HG03196 (cell line): ENCODE measurements at regions not wholly inside any gene's neighbourhood (a gene's known extent, or its start where the extent isn't known, plus 50 kb on each side); places are given as distances from the start of the nearest gene placed in this dataset.

Source experiments
- ATAC-seq: cut with Tn5 transposase; IDR thresholded peaks from one replicate; pipeline ENCODE4 v1.9.1; 2021; ENCODE audit not compliant: unreplicated experiment

DNA sequence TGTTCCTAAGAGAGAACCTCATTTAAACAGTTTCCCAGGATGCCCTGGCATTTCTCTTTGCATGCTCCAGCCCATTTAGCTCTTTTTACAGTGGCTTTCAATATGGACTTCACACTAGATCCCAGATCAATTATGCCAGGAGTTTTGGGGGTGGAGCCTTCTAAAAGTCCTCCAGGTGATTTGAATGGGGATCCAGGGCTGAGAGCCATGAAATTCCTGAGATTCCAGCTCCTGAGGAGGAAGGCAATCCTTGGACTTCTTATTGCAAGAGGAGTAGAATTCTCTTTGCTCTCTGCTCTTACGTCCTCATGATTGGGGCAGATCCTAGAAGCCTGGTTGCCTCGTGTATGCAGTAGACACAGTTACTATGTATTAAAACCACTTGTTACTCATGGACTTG lies 184.2 kb downstream of the DHX35 start:
- no peak for ATAC-seq

DNA sequence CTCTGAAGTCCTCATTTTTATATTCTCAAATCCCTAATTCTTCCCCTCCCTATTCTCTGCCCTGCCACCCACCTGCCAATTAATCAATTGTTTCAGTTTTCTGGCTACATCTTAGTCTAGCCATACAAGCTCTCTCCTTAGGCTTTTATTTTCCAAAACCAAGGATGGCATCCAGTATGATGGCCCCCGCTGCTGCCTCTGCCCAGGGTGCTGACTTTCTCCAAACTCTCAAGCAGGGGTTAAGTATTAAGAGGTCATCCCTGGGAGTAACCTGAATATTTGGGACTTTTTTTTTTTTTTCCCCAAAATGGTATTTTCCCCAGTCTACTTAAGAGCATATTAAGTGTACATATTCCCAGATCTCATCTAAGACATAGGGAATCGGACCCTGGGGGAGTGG lies 183.8 kb downstream of the DHX35 start:
- ATAC-seq: no peak

DNA sequence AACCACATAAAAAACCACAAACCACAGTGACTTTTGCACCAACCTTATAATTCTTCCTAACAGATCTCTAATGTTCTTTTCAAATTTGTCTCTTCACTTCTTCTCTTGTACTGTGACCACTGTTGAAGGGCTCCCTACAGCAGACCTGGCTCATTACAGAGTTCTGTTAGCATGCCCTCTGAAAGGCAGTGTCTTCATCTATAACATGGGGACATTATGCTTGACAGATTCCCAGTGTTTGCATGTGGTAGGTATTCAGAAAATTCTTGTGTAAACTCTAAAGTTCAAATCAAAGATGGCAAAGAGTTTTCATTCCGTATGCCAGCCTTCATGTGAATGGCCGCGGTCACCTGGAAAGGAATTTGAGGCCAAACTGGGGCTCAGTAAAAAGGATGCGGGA lies 182.6 kb downstream of the DHX35 start:
- no peak for ATAC-seq

DNA sequence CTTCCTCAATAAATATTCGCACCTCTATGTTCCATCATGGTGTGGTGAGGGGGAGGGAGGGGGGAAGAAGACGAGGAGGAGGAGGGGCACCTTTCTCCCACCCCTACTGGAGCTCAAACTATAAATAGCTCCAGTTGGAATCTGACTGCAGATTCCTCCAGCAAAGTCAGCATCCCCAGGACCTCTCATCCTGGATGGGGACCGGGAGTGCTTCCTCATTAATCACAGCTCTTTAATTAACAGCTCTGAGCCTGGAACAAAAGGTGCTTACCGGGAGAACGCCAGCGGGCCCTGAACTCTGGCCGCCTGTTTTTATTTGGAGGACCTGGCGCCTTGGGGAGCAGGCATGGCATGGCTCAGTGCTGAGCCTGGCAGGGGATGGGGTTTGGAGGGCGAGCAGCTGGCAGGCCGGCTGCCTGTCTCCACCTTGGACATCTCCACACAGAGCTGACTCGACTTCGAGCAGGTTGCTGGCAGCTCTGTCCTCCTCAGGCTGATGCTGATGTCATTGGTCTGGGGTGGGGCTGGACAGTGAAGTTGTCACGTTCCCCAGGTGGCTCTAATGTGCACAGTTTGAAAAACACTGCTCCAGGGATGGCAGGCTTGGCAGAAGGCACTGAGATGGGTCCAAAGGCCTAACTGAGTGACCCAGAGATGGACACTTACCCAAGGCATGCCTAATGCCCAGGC lies 180.4 kb downstream of the DHX35 start:
- ATAC-seq: no peak

DNA sequence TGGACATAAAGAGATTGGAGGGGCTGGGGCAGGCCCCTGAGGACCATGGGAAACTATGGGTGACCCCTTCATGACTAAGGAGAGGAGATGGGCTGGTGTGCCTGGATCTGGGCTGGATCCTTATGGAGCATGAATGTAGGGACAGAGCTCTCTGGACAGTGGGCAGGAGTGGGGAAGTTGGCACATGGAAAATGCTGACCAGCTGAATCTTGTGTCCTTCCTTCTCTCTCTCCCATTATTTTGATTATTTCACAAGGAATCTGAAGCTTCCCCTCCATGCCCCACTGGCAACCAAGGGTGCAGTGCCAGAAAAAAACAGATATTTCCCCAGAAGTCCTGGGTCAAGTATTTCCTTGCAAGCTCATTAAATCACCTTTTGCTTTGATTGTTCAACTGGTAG lies 175.2 kb downstream of the DHX35 start:
- ATAC-seq: no peak

DNA sequence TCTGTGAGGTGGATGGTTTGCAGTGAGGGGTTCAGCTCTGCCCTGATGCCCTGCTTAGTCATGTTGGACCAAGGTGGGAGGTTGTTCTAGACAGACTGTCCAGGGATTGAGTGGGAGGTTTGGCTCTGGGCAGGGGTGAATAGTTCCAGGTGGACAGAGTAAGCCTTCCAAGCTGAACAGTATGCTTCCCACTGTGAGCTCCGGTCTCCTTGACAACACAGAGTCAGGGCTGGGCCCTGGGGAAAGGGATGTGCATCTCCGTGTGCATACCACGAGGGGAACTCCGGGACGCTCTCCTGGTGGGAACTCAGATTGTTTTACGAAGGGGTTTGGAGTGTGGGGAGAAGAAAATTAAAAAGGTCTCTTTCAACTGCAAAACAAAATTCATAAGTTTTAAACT lies 174.7 kb downstream of the DHX35 start:
- ATAC-seq: no peak

DNA sequence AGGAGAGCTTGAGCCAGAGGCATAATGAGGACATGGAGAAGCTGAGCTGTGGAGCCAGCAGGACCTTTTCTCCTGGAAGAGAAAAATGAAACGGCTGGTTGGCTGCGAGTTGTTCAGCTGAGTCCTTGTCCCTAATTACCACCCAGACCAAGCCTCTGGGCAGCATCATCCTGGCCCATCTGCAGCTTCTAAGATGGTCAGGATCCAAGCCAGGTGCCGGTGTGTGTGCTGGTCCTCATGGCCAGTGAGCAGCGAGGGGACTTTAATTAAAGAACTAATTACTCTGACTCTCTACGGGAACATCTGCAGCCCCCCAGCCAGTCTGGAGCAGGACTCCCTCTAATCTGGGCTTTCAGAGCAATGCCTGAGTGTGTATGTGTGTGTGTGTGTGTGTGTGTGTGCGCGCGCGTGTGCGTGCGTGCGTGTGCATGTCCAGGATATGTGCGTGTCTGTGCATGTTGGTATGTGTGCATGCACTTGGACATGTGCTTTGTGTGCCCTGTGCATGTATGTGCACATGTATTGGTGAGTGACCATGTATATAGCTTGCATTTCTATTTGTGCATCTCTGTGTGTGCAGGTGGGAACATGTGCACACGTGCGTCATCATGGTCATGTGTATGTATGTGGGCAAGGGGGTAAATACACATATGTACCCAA lies 173.9 kb downstream of the DHX35 start:
- ATAC-seq: no peak

DNA sequence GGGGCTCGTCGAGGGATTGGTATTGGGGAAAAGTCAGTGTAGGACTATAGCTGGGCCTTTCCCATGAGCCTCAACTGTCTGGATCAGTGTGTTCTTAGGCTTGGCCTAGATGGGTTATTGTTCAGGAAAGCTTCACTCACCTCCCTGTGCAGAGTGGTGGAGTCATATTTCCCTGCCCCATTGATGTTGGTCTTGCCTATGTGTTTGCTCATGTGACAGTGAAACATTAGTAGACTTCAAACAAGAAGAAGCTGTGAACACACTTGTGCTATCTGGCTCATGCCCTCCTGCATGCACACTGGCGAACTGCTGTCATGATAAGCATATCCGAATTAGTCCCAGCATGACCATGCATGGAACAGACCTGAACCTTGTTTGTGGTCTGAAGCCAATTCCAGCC lies 171.1 kb downstream of the DHX35 start:
- ATAC-seq: no peak

DNA sequence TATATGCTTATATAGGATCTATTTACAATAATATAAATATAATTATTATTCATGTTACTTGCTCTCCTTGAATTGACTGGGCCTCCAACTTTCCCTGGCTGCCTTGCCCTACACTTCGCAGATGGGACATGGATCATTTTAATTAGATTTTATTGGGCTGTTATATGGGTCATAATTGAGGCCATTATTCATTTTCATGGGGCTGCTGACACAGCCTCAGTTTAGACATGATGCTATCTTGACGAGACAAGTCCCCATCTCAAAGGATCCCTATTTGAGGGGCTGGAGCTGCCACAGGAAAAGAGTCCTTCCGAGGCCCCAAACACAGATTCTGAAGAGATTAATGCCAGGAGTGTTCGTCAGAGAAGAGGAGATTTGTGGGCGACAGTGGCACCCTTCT lies 170.4 kb downstream of the DHX35 start:
- ATAC-seq: no peak

DNA sequence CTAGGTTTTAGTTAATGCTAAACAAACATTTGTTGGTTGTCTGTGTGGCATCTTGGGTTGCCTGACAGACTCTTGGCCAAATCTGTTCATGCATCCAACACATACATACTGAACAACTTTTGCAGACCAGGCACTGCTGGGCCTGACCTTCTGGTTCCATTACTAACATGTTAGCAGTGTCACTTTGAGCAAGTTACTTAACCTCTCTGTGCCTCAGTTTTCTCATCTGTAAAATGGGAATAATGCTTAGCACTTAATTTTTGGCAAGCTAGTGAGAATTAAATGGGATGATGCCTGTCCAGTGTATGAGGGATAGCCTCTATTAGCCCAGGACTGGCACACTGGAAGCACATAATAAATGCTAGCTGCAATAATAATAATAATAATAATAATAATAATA lies 169.9 kb downstream of the DHX35 start:
- no peak for ATAC-seq

DNA sequence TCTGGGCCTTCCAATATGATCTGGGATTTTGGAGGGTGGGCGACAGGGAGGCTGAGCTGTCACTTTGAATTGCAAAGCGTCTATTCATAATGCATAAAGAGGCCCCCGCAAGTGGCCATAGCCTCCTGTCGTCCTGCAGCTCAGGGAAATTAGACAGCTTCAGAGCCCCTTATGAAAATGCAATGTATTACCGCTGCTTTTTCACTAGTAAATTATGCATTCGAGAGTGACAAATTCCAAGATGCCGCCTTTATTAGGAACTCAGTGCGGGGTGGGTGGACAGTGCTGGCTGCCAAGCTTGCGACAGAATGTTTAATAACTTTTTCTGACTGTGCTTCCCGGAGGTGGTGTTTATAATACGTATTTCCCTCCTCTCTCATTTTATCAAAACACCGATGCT lies 168.5 kb downstream of the DHX35 start:
- no peak for ATAC-seq

DNA sequence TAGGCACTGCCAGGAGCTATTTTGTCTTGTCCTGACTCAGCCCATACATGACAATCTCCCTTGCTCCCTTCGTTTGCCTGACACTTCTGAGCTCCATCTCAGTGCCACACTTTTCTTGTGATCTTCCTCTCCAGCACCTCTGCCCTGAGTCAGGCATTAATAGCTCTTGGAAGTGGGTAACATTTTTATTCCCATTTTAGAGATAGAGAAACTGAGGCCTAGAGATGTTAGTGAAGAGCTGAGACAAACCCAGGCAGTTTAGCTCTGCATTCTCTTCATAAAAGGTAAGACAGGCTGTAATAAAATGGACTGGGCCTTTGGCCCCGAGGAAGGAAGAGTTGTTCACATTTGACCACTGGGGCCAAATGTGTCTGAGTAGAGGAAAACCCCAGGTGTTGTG lies 167.4 kb downstream of the DHX35 start:
- no peak for ATAC-seq

DNA sequence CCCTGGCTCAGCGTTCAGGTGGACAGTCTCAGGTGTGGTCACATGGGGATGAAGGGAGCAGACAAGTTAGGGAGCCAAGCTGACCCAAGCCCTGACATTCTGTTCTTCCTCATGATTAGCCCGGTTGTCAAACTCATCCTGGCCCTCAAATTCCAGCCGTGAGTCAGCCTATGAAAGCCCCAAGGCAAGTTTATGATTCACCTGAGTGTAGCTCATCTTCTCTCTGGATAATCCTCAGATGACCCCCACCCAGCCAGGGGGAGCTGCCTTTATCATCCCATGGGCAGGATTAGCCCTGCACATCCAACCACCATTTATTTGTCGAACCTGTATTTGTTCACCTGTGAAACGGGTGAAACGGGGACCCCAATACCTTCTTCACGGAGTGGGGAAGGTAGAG lies 161.9 kb downstream of the DHX35 start:
- no peak for ATAC-seq

DNA sequence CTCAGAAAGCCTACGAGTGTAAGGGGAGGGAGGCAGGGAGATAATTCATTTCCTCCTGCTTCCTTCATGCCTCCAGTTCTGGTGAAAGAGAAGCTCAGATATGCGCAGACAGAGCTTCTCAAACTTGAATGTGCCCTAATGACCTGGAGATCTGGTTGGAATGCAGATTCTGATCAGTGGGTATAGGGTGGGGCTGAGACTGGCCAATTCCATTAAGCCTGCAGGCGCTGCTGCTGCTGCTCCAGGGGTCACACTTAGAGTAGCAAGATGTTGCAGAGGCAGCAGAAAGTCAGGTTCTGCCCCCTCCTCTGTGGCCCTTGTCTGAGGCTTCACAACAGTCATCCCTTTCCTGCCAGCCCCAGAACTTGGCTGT lies 161.0 kb downstream of the DHX35 start:
- ATAC-seq: no peak

DNA sequence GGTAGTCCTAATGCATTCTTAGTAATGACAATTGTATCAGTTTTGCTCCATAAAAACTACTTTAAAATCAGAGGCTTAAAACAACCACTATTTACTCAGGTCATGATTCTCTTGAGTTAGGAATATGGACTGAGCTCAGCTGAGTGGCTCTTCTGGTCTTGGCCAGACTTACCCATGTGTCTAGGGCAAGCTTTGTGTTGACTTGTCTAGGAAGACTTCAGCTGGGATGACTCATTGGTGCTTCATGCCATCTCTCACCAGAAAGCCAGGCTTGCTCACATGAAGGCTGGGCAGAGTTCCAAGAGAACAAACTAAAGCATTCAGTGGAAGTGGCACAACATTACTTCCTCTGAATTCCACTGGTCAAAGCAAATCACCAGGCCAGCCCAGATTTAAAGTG lies 155.3 kb downstream of the DHX35 start:
- no peak for ATAC-seq

DNA sequence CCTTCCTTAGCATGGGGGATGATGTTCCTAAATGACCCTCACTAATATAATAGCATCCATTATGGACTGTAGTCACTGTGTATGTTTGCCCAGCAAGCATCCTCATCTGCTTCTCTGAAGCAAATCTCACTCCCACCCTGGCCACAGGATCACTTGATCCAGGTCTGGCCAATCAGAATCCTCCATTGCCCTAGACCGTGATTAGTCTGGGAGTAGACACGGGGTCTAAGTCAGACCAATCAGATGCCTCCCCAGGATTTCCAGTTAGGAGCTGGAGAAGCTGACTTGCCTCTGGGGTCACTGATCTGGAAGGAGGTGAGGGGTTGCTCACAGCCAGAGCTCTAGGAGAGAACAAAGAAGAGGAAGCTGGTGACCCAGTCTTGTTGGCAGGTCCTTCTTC lies 153.9 kb downstream of the DHX35 start:
- no peak for ATAC-seq

DNA sequence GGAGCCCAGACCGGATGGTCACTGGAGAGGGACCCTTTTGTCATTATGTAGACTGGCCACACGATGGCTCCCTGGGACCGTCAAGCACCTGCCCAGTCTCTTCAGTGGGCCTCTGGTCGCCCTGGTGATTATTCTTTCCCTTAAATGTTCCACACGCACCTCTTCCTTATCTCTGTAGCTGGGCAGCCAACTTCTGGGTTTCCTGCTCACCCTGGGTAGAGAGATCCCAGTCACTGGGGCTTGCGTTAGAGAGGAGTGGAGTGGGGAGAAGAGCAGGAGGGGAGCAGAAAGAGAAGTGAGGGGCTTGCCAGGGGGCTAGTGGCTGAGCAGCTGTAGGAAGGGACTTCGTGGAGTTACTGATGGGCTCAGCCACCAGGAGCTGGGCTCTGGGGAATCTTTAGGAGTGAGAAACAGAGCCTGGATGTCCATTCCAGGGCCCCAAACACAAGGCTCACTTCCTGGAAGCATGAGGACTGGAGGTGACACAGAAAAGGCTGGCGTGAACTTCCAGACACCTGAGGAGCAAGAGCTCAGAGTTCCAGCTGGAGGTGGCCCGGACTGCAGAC lies 150.1 kb downstream of the DHX35 start:
- no peak for ATAC-seq

DNA sequence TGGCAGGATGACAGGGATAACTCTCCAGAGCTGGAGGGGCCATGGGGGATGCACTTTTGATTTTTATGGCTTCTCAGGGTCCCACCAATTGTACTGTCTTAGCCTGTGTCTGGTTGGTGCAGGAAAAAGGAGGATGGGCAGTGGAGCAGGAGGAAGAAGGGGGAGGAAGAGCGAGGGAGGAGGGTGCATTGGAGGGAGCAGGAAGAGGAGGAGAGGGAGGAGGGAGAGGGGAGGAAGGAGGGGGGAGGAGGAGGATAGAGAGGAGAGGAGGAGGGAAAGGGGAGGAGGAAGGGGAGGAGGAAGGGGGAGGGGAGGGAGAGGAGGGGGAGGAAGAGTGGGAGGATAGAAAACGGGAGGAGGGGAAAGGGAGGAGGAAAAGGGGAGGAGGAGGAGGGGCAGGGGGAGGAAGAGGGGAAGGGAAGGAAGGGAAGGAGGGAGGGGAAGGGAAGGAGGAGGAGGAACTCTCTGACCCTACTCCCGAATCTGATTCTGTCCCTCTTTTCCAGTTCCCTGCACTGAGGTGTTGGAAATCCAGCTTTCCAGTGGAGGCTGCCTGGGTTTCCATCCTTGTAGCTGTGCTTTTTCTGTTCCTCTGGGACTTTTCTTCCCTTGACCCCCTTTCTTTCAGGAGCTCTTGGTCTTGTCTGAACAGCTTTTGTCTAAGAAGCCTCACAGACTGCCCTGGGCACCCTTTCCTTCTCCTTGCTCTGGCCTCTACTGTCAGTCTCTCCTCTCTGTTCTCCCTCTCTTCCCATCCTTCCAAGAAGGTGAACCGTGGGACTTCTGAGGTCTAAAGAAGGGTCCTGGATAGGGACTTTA lies 149.4 kb downstream of the DHX35 start:
- ATAC-seq: no peak

DNA sequence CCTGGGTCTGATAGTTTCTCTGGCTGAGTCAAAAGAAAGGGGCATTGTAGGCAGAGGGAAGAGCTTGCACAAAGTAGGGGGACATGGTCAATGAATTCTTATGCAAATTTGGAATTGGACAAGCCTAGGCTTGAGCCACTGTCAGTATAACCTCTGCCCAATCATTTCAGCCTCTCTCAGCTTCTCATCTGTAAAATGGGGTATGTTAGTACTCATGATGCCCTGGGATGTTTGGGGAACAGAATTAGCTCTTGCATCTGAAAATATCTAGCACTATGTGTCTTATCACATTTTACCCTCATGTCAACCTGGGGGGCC lies 148.6 kb downstream of the DHX35 start:
- no peak for ATAC-seq

DNA sequence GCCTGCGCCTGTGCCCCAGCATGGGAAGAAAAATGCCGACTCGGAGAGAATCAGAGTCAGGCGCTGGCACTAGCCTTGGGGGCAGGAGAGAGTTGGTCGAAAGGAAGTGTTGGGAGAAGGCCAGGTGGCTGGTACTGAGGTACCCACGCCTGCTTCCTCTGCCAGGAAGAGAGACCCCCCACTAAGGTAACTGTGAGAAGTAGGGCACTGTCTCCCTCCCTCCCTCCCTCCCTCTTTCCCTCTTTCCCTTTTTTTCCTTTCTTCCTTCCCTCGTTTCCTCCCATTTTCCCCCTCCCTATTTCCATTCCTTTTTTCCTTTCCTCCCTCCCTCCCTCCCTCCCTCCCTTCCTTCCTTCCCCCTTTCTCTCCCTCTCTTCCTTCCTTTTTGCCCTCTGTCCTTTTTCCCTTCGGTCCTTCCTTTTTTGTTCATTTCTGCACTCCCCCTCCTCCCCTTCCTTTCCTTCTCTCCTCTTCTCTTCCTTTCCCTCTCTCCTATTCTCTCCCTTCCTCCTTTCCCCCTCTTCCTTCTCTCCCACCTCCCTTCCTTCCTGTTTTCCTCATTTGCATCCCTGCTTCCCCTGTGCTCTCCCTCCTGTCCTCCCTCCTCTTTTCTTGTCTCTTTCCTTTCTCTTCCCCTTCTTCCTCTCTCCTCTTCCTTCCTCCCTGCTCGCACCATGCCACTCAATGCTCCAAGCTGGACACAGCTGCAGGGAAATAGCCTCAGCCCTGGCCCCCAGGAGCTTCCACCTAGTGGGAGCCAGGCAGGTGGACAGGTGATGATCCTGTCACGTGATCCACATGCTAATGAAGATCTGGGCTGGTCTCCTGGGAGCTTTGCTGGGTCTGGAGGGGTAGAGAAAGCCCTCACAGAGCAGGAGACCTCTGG lies 148.0 kb downstream of the DHX35 start:
- ATAC-seq: no peak

DNA sequence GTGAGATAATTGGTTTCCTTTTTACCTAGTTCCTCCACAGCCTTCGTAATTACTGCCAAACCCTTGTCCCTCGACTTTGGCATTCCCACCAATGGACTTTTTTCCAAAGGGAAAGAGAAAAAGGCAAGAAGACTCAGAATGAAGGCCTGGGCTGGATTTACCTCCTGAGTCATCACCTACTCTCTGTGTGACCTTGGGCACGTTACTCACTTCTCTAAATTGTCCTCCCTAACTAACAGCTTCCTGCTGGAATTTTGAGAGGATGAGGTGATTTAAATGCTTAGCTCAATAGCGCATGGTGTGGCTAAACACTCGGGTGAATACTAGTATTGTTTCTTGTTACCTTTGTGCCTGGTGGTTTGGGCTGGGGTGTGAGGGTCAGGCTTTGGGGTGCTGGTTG lies 146.6 kb downstream of the DHX35 start:
- no peak for ATAC-seq
